Islet of Langerhans (tissue), 1 donor: ENCODE measurements at regions not wholly inside any gene's neighbourhood (a gene's known extent, or its start where the extent isn't known, plus 50 kb on each side); places are given as distances from the start of the nearest gene placed in this dataset.

Source experiments
- FAIRE-seq: peaks from one replicate; lab custom pipeline; 2011; peaks lifted over from hg19 to GRCh38; lab: Jason Lieb, UNC

GRCh38 chr20:22370137-22370536 is 214.2 kb downstream of the FOXA2 start:
- no peak for FAIRE-seq

DNA sequence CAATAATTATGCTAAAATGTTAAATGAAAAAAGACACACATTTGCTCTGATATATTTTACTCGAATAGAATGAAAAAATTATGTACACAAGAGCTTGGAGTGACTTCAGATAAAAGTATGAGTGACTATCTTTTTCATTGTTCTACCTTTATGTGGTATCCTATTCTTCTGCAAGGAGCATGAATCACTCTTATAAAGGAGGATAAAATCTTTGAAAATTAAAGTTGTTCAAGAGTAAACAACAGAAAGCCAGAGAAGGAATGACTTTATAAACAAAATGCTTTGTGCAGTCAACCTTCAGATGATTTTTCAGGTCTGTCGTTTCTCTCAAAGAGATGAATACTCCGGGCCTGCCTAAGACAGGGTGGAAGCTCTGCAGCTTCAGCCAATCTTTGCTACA is 215.3 kb downstream of the FOXA2 start:
- no peak for FAIRE-seq

DNA sequence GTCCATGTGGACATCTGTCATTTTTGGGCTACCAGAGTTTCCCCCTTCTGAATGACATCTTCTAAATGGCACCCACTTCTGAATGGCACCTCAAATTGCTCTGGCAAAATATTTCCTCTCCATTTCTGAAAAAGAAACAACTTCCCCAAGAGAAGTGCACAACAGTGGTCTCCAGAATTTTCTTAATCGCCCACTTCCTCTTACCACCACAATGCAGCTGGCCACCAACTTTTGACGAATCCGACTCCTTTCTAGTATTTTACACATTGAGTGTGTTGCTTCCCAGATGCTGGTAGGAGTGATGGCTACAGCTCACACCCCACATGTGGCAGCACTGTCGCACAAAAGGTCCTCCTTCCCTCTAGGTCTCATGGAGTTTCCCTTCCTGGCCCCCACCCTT is 216.1 kb downstream of the FOXA2 start:
- FAIRE-seq, result no peak

DNA sequence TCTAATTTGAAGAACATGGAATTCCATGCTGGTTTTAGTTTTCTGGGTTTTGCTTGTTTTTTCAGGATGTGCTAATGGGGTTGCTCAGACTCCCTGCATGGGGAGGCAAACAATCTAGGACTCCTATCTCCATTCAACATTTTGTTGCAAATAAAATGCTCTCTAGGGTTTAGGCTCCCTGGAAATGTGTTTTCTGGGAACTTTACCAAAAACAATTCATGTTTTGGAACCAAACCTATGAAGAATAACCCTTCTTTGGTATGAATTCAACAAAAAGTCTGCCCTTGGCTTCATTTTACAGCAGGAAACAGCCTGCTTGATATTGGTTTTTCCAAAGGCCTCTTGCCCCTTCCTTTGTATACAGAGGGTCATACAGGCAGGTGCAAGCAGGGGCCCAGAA is 217.7 kb downstream of the FOXA2 start:
- no peak for FAIRE-seq

DNA sequence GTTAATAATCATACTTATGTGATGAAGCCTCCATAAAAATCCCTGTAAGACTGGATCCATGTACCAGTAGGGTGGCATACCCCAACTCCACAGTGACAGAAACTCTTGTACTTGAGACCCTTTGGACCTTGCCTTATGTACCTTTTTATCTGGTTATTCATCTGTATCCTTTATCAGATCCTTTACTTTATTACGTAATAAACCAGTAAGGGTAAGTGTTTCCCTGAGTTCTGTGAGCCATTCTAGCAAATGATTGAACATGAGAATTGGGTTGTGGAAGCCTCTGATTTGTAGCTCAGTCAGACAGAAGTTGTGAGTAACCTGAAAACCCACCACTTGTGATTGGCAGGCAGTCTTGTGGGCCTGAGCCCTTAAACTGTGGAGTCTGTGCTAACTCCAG is 229.7 kb downstream of the FOXA2 start:
- no peak for FAIRE-seq

GRCh38 chr20:22353586-22353985 is 230.8 kb downstream of the FOXA2 start:
- FAIRE-seq, result no peak

- FAIRE-seq, result no peak
These were observed 232.4 kb downstream of the FOXA2 start for GRCh38 chr20:22352019-22352418.

GRCh38 chr20:22350624-22351023 is 233.7 kb downstream of the FOXA2 start:
- FAIRE-seq, result no peak

- no peak for FAIRE-seq
These were observed 236.4 kb downstream of the FOXA2 start for GRCh38 chr20:22348010-22348409.

- no peak for FAIRE-seq
These were observed 237.7 kb downstream of the FOXA2 start for GRCh38 chr20:22346716-22347115.

DNA sequence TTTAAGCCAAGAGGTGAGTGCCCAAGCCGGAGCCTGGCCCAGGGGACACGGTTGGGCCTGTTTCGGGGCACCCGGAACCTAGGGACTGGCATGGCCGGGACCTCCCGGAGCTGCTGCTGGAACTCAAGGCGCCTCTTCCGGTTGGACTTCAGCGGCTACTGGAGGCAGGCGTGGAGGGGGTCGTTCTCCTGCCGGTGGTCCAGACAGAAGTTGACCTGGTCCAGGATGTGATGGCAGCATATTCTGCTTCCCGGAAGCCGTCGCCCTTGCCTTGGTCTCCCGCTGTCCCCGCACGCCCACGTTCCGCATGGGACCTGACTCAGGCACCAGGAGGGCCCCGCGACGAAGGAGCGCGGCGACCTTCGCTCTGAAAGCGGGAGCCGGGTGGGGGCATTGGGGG is 240.8 kb downstream of the FOXA2 start:
- FAIRE-seq, result no peak

- FAIRE-seq, result no peak
These were observed 242.0 kb downstream of the FOXA2 start for GRCh38 chr20:22342410-22342809.

DNA sequence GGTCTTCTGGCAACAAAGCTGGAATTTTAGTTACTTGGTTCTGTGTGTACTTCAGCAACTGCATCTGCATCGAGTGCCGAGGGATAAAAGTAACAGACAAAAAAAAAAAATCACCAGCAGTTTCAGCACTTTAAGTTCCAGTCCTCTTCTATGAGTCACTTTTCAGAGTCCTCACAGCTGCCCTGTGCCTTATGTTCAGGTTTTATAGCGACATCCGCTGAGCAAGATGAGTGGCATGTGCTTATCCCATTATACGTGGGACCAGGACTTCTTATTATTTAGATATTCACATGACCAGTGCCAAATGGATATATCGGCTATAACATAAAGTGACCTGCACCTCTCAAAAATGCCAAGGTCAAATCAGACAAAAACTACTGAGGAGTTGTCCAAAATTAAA is 242.9 kb downstream of the FOXA2 start:
- FAIRE-seq, result no peak

GRCh38 chr20:22339946-22340345 is 244.4 kb downstream of the FOXA2 start:
- FAIRE-seq, result no peak

DNA sequence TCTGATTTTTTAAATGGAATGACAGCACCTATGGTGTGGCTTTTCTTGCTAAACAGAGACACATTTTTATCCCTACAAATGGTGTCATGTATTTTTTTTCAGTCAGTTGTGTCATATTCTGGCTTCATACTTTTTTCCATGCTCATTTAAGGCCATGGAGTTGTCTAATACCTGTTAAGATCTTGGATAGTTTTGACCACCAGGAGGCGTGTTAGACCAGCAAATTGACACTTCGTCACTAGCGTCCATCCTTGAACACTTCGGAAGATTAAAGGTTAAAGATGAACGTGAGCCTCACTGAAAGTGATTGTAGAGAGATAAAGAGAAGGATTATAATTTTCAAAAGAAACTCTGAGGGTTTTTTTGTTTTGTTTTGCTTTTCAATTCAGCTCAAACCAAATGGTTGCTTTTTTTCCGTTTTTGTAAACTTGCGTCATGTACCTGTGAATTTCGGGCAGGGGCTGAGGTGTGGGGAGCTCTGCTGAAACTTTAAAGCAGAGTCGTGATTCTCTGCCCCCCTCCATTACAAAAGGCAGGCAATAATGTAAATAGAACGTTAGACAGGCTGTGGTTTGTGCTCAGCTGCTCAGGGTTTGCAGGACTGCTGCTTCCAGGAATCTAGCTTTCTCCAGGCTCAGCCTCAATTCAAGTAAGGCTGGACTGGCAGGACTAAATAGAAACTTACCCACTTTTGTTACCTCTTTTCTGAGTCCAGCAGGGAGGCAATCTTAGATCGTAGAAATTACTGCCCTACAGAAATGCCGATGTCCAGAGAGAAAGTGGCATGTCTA is 245.1 kb downstream of the FOXA2 start:
- peak; percentile 98 for FAIRE-seq

- no peak for FAIRE-seq
These were observed 246.1 kb downstream of the FOXA2 start for GRCh38 chr20:22338140-22338708.

DNA sequence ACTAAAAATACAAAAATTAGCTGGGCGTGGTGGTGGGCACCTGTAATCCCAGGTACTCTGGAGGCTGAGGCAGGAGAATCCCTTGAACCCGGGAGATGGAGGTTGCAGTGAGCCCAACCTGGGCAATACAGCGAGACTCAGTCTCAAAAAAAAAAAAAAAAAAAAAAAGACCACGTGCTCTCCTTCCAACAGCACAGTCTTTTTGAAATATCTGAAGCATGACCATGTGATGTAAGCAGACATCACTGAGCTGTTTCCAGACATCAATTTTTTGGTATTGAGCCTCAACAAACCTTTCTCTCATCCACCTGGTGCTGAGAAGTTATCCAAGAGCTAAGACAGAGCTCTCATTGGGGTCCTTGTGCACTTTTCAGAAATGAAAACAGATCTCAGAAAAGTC is 249.2 kb downstream of the FOXA2 start:
- no peak for FAIRE-seq

GRCh38 chr20:22333885-22334545 is 250.4 kb downstream of the FOXA2 start:
- FAIRE-seq, result peak; percentile 96

- FAIRE-seq, result no peak
These were observed 259.9 kb downstream of the FOXA2 start for GRCh38 chr20:22324505-22324904.

- FAIRE-seq, result no peak
These were observed 261.9 kb downstream of the FOXA2 start for GRCh38 chr20:22322513-22322912.

DNA sequence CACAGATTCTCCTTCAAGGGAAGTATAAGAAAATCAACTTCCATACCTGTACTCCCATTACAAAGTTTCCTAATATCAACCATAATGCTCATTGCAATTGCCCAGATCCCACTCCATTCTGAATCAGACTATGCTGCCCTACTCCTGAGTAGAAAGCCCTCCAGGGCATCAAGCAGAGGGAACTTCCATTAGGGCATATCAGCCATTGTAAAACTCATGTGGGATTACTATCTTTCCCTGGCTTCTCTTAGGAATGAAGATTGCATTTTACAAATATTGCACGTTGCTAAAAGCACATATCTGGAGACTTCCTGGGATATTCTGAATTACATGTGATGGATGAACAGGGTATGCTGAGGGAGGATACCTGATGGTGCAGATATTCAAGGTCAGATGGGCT is 263.2 kb downstream of the FOXA2 start:
- no peak for FAIRE-seq

- FAIRE-seq, result no peak
These were observed 264.0 kb downstream of the FOXA2 start for GRCh38 chr20:22320245-22320915.

DNA sequence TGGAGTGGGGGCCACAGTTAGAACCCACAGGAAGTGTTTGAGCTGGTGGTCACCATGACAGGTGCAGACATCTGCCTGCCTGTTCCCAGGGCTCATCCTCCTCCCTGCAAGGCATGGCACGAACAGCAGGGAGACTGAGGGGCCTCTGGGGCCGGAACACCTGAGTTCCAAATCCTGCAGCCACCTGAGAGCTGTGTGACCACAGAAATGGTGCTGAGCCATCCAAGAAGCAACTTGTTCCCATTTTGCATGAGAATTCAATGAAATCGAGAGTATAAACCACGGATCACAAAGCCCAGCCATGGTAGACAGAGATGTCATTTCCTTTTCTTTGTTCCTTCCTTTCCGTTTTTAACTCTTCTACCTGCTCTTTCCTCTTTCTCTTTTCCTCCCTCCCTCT is 268.6 kb downstream of the FOXA2 start:
- no peak for FAIRE-seq
